ENCODE measurements at regions not wholly inside any gene's neighbourhood (a gene's known extent, or its start where the extent isn't known, plus 50 kb on each side); places are given as distances from the start of the nearest gene placed in this dataset.

DNA sequence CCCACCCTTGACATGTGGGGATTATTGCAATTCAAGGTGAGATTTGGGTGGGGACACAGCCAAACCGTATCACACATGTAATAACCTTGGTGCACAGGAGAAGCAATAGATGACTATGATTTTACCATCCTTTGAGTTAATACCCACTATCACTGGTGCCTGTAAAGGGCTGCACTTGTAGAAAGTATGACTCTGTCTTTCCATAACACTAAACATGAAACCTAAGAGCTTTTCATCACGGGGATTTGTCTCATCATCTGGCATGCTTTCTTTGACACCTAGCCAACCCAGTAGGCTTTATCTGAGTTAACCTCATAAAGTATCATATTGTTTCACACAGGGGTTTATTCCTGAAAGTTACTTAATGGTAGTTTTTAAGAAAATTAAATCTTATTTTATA, 188.9 kb upstream of the TNC start:
- no peak for DNase-seq (ENCODE audit: extremely low spot score)
- TF ChIP-seq, protein P1, sequence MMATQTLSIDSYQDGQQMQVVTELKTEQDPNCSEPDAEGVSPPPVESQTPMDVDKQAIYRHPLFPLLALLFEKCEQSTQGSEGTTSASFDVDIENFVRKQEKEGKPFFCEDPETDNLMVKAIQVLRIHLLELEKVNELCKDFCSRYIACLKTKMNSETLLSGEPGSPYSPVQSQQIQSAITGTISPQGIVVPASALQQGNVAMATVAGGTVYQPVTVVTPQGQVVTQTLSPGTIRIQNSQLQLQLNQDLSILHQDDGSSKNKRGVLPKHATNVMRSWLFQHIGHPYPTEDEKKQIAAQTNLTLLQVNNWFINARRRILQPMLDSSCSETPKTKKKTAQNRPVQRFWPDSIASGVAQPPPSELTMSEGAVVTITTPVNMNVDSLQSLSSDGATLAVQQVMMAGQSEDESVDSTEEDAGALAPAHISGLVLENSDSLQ (IDR thresholded peaks at IDR 0.05): no peak
- no peak for TF ChIP-seq LEF1 (IDR thresholded peaks at IDR 0.05; ENCODE audit: borderline replicate concordance)
- TF ChIP-seq FOXA1 (IDR thresholded peaks at IDR 0.05): no peak
- no peak for TF ChIP-seq BHLHE40 (IDR thresholded peaks at IDR 0.05; ENCODE audit: borderline replicate concordance)
- TF ChIP-seq NFRKB (IDR thresholded peaks at IDR 0.05): no peak
- no peak for TF ChIP-seq FOXK2 (IDR thresholded peaks at IDR 0.05)
- TF ChIP-seq TARDBP (IDR thresholded peaks at IDR 0.05): no peak
- TF ChIP-seq L3MBTL2 (conservative IDR thresholded peaks at IDR 0.05): no peak
- no peak for TF ChIP-seq HDGF (IDR thresholded peaks at IDR 0.05; ENCODE audit: borderline replicate concordance)
- TF ChIP-seq ELF4 (IDR thresholded peaks at IDR 0.05): no peak
- TF ChIP-seq FOXM1 (IDR thresholded peaks at IDR 0.05; ENCODE audit: borderline replicate concordance): no peak
- TF ChIP-seq ARNT (IDR thresholded peaks at IDR 0.05): no peak
- no peak for TF ChIP-seq SP1 (IDR thresholded peaks at IDR 0.05)
- no peak for TF ChIP-seq ZNF384 (IDR thresholded peaks at IDR 0.05)
- TF ChIP-seq CTBP1 (IDR thresholded peaks at IDR 0.05; ENCODE audit: borderline replicate concordance): no peak
- TF ChIP-seq SUZ12 (IDR thresholded peaks at IDR 0.05): no peak
- ChIA-PET POLR2A (no interaction called here), CTCF (no interaction called here)

DNA sequence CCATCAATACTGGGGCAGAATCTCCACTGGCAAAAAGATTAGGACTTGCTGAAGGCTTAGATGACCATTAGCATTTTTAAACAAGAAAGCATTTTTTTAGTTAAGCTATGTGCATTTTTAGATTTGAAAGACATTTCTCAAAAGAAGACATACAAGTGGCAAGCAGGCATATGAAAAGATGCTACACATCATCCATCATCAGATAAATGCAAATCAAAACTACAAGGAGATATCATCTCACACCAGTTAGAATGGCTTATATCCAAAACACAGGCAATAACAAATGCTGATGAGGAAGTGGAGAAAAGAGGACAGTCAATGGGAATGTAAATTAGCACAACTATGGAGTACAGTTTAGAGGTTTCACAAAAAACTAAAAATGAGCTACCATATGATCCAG, 195.6 kb upstream of the TNC start:
- ChIA-PET POLR2A (no interaction called here), CTCF (no interaction called here)
- no peak for DNase-seq (ENCODE audit: extremely low spot score)

DNA sequence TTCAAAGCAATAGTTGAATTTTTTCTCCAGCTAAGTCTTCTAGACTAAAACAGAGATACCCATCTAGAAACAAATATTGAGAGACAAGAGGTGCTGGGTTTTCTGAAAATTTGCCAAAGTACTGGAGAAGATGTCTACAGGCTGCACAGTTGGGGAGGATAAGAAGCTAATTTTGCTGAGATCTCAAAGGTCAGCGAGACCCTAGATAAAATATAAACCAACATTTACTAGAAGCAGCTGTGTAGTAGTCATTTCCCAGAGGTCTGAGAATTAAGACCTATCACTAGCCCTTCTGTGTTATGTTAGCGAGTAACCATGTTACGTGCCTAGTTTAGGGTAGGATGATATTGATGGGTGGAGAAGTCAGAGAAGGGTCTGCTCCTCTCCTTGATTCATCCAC, 208.5 kb upstream of the TNC start:
- POLR2A ChIA-PET: no interaction called here
- no peak for TF ChIP-seq ELF4 (IDR thresholded peaks at IDR 0.05)
- TF ChIP-seq SUZ12 (IDR thresholded peaks at IDR 0.05): no peak
- no peak for TF ChIP-seq SP1 (IDR thresholded peaks at IDR 0.05)
- no peak for TF ChIP-seq NFRKB (IDR thresholded peaks at IDR 0.05)
- no peak for TF ChIP-seq FOXM1 (IDR thresholded peaks at IDR 0.05; ENCODE audit: borderline replicate concordance)
- no peak for TF ChIP-seq HDGF (IDR thresholded peaks at IDR 0.05; ENCODE audit: borderline replicate concordance)
- no peak for TF ChIP-seq ZNF384 (IDR thresholded peaks at IDR 0.05)
- TF ChIP-seq LEF1 (IDR thresholded peaks at IDR 0.05; ENCODE audit: borderline replicate concordance): no peak
- TF ChIP-seq L3MBTL2 (conservative IDR thresholded peaks at IDR 0.05): no peak
- no peak for TF ChIP-seq ARNT (IDR thresholded peaks at IDR 0.05)
- TF ChIP-seq BHLHE40 (IDR thresholded peaks at IDR 0.05; ENCODE audit: borderline replicate concordance): no peak
- TF ChIP-seq FOXK2 (IDR thresholded peaks at IDR 0.05): no peak
- no peak for DNase-seq (ENCODE audit: extremely low spot score)
- CTCF ChIA-PET: no interaction called here

More for the DNA sequence above, 195.6 kb upstream of the TNC start:
- TF ChIP-seq ZNF384 (IDR thresholded peaks at IDR 0.05) (no peak), FOXK2 (IDR thresholded peaks at IDR 0.05) (no peak), TARDBP (IDR thresholded peaks at IDR 0.05) (no peak), ELF4 (IDR thresholded peaks at IDR 0.05) (no peak), LEF1 (IDR thresholded peaks at IDR 0.05; ENCODE audit: borderline replicate concordance) (no peak), ARNT (IDR thresholded peaks at IDR 0.05) (no peak), HDGF (IDR thresholded peaks at IDR 0.05; ENCODE audit: borderline replicate concordance) (no peak), L3MBTL2 (conservative IDR thresholded peaks at IDR 0.05) (no peak), FOXA1 (IDR thresholded peaks at IDR 0.05) (no peak), CTBP1 (IDR thresholded peaks at IDR 0.05; ENCODE audit: borderline replicate concordance) (no peak), SP1 (IDR thresholded peaks at IDR 0.05) (no peak), NFRKB (IDR thresholded peaks at IDR 0.05) (no peak), SUZ12 (IDR thresholded peaks at IDR 0.05) (no peak), FOXM1 (IDR thresholded peaks at IDR 0.05; ENCODE audit: borderline replicate concordance) (no peak), BHLHE40 (IDR thresholded peaks at IDR 0.05; ENCODE audit: borderline replicate concordance) (no peak)
- TF ChIP-seq, protein P1 (IDR thresholded peaks at IDR 0.05): no peak

DNA sequence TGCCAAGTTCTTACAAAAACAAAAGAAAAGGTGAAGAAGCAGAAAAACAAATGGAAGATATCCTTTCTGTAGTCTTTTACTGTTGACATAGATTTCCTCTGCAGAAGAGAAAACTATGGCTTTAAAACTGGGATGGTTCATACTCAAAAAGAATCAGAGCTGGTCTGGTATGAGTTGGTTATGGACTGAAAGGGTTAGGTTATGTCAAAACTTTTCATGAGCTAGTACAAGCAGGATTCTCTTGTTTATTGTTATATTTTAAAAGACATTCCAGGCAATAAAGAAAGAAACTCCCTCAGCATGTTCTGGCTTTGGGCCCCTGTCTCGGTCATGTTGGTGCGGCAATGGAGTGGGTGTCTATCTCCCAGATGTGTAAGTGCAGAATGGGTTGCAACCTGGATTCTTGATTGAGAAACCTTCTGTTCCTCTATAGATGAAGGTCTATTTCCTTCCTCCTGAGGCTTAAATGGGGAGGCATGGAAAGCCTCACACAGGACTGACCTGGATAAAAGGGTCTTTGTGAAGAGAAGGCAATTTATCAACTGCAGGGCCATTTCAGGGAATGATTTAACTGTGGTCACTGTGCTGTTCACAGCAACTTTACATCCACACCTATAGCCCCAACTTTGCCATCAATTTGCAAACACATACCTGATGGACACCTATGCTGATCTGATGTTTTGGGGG, 209.6 kb upstream of the TNC start:
- no peak for DNase-seq (ENCODE audit: extremely low spot score)
- ChIA-PET CTCF (no interaction called here), POLR2A (interaction anchor here (0.7 kb wide), 1 partner anchor 263 kb away, joined by 3 read pairs; no protein-coding TSS in a partner anchor)
- TF ChIP-seq L3MBTL2 (conservative IDR thresholded peaks at IDR 0.05): no peak
- TF ChIP-seq, protein P1 (IDR thresholded peaks at IDR 0.05): no peak
- no peak for TF ChIP-seq FOXM1 (IDR thresholded peaks at IDR 0.05; ENCODE audit: borderline replicate concordance)
- TF ChIP-seq BHLHE40 (IDR thresholded peaks at IDR 0.05; ENCODE audit: borderline replicate concordance): no peak
- no peak for TF ChIP-seq ARNT (IDR thresholded peaks at IDR 0.05)
- TF ChIP-seq ELF4 (IDR thresholded peaks at IDR 0.05): no peak
- no peak for TF ChIP-seq SUZ12 (IDR thresholded peaks at IDR 0.05)
- no peak for TF ChIP-seq SP1 (IDR thresholded peaks at IDR 0.05)

DNA sequence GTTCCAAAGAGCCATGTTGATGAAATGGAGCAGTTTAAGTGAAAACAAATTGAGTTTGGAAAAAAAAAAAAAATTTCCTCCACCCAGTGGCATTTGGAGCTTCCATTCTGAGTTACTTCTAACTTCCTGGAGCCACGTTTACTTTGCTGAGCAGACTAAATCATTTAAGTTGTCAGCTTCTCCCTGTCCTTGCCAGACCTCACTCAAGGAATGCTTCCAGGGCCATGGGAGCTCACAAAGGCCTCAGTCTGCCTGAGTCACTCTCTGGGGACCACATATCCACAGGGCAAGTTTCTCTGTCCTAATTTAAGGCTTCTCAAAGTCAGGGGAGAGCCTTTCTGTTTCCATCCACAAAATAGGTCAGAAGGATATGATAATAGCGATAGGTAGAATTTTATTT, 210.3 kb upstream of the TNC start:
- DNase-seq (ENCODE audit: extremely low spot score): no peak
- no peak for TF ChIP-seq L3MBTL2 (conservative IDR thresholded peaks at IDR 0.05)
- TF ChIP-seq BHLHE40 (IDR thresholded peaks at IDR 0.05; ENCODE audit: borderline replicate concordance): no peak
- no peak for TF ChIP-seq ZNF384 (IDR thresholded peaks at IDR 0.05)
- TF ChIP-seq ARNT (IDR thresholded peaks at IDR 0.05): no peak
- TF ChIP-seq, protein P1 (IDR thresholded peaks at IDR 0.05): no peak
- no peak for TF ChIP-seq SUZ12 (IDR thresholded peaks at IDR 0.05)
- ChIA-PET CTCF (no interaction called here), POLR2A (no interaction called here)

Data from HEK293T (cell line).